GM18498 (cell line): ENCODE measurements at regions not wholly inside any gene's neighbourhood (a gene's known extent, or its start where the extent isn't known, plus 50 kb on each side); places are given as distances from the start of the nearest gene placed in this dataset.

Source experiments
- ATAC-seq: cut with Tn5 transposase; IDR thresholded peaks from one replicate; pipeline ENCODE4 v1.9.1; 2021; ENCODE audit warnings: mild to moderate bottlenecking, moderate library complexity; ENCODE audit not compliant: unreplicated experiment

DNA sequence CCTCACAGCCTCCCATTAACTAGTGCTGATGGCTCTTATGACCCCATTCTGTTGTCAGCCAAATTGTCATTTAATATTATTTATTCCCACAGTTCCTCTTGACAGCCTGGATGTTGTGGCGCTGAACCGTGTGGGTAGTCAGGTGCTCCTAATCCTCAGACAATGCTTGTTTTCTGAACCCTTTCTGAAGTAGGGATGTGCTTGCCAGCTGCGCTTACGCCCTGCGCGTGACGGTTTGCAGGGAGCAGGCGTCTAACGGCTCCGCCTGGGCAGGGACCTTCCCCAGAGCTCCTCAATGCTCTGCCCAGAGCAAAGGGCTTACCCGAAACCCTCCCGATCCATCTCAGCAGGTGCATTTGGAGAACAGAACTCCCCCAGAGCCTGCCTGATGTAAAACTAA lies 358.2 kb upstream of the MYT1L start:
- no peak for ATAC-seq

DNA sequence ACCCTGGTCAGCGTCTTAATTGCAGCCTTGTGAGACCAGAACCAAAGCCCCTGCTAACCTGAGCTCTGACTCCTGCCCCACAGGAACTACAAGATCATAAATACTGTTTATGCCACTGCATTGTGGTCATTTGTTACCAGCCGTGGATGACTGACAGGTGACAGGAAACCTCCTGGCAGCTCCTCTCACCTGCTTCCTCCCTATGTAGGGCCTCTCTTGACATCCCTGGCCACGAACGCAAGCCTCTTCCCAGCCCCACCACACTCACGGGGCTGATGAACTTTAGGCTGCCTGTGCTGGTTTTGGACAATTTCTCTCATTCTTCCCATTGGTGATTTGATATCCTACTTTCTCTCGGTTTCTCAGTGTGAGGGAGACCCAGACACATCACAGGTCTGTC lies 357.2 kb upstream of the MYT1L start:
- no peak for ATAC-seq

DNA sequence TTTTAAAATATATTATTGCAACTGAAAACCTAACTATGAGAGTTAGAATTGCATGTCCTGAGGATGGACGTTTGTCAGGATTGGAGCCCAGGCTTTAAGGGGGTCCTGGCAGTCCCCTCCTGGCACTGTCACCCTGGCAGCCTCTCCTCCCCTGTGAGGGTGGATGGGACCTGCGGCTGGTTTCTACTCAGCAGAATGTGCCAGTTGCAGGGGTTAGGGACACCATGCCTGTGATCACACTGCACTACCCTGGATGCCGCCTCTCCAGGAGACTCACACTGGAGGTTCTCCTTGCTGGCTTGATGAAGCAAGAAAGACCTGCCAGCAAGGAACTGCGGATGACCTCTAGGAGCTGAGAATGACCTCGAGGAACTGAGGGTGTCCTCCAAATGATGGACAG lies 356.7 kb upstream of the MYT1L start:
- ATAC-seq = no peak

DNA sequence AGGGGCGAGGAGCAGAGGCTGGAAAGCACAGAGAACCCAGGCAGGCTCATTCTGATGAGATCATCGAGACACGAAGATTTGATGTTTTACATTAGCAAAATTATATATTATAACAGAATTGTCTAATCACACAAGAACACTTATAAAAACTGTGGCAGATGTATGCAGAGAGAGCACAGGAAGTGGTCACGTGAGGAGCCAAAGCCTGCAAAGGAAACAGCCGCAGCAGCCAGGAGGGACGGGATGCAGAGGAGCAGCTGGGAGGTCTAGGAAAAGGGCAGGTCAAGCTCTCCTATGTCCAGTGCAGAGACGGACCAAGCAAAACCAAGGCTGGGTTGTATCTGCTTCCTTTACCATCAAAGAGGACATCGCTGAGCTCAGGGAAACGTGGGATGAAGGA lies 355.1 kb upstream of the MYT1L start:
- no peak for ATAC-seq

DNA sequence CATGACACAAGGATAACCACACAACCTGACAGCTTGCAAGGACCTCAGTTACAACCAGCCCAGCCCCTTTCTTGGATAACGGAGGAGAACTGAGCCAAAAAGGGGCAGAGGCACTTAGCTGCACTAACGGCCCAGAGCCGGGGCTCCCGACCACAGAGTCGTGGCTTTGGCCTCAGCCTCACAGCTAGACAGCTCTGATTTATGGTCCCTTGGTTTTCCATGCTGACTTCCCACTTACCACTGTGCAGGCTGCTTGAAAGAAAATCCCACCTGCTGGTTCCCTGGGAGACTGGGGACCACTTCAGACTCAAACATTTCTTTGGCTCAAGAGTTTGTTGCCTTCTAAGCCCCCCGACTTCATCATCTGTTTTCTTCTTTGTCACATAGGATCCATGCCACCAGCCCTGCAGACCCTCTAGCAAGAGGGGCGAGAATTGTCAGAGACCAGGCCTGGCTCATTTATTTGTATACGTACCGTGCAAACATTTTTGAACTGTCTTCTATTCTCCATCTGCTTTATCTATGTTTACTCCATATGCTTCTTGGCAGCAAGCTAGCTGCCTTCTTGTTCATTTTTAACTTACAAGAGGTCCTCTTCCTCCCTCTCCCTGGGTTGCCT lies 352.6 kb upstream of the MYT1L start:
- no peak for ATAC-seq

DNA sequence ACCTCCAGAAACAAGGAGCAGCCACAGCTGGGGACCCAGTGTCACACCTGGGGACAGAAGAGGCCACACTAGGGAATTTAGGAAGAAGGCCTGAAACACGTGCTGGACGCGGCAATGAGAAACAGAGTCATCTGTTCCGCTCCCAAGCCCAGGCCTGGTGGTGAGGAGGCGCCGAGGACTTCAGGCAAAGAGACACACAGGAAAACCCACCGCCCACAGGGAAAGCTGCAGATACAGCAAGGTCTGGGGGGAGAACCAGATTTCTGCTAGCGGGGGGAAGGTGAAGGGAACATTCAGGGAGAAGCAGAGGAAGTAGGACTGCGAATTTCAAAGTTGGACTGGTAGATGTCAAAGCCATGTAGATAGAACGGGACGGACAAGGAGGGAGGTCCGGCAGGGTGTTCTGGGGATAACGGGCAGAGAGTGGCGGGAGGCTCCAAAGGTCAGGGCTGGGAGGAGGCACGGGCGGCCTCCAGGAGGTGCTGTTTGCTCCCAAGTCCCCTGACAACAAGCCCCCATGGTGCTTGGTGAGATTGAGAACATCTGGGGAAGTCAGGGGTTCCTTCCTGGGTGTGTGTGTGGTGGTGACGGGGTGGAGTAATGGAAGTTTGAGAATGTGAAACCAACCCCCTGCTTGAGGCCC lies 351.7 kb upstream of the MYT1L start:
- ATAC-seq = no peak

DNA sequence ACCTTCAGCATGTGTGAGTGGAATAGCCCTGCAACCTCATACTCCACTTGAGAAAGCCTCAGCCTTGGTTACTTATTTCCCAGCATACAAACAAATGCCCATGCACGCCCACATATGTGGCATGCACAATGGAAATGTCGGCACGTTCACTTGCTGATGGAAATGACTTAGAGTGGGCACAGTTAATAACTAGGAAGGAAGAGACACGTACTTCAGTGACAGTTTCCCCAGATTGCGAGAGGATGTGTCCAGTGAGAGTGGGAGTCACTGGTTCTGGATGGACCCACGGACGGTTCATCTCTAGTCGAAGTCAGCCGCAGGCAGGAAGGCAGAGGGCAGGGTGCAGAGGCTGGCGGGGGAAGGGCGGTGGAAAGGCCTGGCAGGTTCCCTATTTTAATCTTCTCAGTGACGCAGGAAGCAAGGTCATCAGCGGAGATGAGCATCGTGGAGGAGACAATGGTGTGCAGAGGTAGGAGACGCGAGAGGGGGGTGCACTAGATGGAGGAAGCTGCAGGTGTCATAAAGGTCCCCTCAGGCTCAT lies 350.7 kb upstream of the MYT1L start:
- no peak for ATAC-seq

DNA sequence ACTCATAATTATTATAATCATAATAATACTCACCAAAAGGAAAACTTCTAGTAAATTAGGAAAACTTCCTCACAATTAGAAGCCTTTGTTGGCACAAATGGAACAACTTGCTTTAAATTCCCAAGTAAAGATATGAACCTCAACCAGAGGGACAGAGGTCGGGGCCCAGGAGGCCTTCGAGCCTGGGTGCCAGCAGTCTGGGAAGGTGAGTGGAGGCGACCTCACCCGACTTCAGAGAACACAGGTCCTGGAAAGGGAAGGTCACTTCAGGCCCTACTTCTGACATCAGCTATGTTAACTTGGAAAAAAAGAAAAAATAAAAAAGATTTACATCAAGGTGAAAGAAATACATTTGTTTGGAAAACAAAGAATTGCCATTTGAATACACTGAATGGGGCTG lies 350.0 kb upstream of the MYT1L start:
- no peak for ATAC-seq

DNA sequence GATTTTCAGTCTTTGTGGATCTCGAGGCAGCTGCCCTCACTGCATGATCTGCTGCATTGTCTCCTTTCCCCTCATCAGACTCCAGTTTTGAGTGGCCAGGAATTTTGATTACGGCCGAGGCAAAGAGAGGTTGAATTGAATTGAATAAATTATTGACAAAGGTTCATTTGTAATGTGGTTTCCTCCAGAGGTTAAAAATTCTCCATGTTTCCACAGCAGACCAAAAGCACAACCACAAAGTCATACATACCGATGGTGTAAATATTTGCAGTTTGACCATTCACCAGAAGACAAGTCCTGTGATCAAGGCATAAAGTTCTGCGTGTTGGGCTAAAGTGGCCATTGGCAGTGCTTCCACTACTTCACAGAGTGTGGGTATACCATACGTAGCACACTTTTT lies 343.8 kb upstream of the MYT1L start:
- no peak for ATAC-seq

DNA sequence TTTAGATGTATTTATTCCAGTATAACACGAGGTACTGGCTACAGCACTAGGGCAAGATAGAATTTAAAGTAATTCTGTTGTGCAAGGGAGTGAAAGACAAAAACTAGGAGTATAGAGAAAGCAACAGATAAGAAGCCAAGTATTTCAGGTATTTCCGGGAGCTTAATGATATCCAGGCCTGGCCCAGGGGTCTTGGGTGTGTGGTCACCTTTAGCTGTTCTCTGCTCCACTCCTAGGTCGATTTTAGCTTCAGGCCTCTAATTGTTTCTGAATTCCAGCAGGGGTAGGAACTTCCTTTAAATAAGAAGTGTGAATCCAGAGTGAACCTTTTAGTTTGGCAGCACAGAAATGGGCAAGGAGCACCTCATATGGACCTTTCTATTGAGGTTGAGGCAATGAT lies 342.3 kb upstream of the MYT1L start:
- no peak for ATAC-seq

DNA sequence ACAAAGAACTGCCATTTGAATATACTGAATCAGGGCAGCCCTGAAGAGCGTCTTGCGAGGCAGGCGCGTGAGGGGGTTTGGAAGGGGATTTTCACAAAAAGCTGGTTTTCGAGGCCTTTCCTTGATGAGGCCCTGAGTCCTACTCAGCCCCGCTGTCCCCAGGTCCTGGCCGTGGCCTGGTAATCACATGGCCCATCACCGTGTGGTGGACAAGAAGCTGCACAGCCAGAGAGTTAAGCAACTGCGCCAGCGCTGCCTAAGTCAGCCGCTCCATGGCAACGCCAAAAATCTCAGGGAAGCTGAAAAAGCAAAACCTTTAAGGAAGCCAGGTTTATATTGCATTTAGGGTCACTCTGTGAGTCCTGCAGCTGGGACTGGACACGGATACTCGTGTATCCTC lies 341.2 kb upstream of the MYT1L start:
- ATAC-seq = no peak

DNA sequence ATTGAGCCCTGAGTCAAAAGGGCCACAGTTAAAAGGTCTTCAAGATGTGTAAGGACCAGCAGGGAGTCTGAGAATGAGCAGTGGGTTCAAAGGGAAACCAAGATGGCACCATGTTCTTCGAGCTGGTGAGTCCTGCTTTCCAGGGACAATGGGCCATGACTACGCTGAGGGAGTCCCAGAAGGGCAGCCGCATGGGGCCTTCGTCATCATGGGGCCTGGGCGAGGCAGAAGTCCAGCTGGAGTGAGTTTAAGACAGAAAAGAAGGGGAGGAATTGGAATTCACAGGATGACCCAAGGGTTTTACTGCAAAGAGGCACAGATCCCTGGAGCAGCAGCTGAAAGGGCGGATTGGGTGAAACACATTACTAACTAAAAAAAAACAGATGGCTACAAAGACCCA lies 340.8 kb upstream of the MYT1L start:
- ATAC-seq = no peak

DNA sequence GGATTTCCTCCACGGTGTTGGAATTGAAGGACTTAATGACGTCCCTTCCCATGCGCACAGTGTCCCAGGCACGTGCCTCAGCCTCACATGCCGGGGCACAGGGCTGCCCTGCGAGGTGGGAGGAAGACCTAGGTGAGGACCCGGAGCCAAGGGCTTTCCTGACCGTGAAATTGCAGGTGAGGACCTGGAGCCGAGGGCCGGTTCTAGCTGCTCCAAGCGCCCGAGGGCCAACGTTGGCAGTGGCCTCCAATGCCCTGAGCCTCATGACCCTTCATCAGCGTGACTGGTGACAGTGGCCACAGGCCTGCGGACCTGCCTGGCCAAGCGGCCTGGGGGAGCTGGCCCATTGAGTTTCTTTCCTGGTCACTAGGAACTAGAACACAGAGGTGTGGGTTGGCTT lies 338.2 kb upstream of the MYT1L start:
- no peak for ATAC-seq

DNA sequence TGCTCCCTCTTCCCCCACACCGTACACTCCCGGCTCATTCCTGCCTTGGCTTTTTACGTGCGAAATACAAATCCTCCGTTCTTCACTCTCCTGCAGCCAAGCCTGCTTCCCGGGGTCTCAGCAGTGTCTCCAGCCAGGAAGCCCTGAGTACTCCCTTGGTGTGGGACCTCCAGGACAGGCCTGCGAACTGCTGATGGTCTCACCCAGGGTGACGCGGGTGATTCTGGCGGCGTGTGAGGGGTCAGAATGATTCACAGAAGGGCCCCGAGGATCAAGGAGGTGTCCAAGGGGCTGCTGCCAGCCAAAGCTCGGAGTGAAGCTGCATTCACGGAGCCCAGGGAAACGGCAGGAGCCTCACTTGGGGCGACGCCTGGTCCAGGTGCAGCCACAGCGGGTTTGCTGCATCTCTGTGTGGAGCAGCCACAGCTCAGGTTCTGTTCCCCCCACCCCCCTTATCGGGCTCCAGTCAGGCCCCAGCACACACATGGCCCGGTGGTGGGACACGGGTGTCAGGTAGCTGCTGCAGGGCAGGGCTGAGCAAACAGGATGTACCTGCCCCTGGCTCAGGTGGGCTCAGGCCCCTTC lies 337.7 kb upstream of the MYT1L start:
- no peak for ATAC-seq

DNA sequence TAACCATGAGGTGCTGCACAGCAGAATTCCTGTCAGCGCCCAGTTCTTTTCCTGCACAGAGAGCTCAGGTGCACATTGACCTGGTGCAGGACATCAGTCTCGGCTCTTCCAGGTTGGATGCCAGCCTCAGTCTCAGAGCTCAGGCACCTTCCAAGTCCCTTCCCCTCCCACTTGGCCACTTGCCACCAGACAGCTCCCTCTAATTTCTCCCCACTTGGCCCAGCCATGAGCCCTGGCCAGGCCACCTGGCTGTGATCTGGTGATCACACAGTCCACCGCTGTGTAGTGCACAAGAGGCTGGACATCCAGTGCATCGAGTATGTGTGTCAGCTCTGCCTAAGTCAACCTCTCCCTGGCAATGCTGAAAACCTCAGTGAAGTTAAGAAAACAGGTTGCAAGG lies 336.6 kb upstream of the MYT1L start:
- ATAC-seq = no peak

DNA sequence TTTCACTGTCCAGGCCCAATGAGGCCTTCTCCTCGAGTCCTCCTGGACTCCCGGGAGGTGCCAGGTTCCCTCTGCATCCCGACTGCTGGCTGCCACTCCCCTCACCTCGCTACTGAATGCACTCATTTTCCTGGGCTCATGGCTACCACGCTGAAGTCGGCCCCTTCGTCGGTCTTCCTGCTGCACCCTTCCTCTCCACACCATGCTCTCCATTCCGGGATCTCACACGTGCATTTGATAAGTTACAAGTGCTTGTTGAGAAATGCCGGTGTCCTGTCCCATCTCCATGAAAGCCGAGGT lies 334.7 kb upstream of the MYT1L start:
- no peak for ATAC-seq

DNA sequence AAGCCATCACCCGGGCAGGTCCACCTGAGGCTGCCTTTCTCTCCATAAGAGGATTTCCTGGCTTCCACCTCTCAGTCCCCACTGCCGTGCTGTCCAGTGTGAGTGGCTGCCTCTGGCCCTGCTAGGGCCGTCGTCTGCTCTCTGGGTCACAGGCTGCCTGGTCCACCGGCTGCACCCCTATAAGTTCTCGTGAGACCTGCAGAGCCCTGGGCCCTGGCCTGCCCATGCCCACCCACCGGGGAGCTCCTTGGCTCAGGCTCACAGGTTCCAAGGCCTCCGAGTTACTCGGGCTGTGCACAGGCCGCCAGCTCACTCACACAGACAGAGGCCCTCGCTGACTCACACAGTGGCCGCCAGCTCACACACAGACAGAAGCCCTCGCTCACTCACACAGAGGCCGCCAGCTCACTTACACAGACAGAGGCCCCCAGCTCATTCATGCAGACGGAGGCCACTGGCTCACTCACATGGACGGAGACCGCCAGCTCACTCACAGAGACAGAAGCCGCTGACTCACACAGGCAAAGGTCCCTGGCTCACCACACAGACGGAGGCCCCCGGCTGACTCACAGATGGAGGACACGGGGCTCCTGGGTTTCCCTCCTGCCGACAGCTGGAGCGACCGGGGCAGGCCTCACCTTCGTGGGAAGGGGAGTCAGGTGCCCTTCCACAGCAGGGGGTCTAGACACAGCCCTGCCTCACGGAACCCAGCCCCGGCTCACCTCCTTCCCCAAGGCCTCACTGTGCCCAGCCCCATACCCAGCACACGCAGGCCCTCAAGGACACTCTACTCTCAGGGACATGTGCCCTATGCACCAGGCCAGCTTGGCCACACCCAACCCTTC lies 334.1 kb upstream of the MYT1L start:
- no peak for ATAC-seq

DNA sequence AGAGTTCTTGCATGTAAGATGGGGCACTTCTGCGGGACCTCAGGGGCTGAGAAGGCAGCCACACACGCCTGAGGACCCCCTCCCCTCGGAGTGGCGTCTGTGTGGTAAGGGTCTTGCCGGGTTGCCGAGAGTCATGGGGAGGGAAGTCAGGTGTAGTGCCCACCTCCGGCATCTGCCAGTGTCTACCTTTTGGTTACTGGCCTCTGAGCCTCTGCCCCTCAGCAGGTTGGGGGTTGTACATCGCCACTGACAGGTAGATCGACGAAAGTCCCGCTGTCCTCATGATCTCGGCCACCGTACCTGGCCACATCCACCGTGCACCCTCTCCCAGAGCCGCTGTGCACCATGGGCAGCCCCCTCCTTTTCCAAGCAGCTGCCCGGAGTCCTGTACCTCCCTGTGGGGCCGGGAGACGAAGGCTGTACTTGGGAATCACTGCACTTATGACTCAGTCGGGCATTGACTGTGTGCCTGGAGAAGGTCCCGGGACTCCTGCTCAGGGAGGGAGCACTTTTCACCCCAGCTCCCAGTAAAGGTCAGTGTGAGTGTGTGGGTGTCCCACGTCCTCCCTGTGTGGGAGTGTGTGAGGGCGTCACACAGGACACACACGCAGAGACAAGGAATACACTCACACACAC lies 332.4 kb upstream of the MYT1L start:
- ATAC-seq = no peak

DNA sequence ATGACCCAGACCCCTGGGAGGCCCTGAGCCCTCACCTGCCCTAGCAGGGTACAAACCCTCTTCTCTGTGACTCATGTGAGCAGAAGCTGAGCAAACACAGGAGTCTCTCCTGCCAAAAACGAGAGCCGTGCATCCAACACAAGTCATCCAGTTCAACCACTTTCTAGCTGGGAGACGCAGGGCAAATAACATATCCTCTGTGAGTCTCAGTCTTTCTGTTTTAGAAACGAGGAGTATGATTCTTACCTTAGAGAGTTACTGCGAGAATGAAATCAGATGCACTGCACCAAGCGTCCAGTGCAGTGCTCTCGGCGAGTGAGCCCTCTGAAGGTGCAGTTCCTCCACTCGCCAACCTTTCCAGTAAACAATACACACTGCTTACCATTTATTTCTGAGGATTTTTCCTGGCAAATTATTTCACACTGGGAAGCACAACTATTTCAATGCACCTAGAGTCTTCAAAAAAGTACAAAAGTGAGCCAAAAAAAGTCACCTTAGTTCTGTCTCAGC lies 331.8 kb upstream of the MYT1L start:
- no peak for ATAC-seq

DNA sequence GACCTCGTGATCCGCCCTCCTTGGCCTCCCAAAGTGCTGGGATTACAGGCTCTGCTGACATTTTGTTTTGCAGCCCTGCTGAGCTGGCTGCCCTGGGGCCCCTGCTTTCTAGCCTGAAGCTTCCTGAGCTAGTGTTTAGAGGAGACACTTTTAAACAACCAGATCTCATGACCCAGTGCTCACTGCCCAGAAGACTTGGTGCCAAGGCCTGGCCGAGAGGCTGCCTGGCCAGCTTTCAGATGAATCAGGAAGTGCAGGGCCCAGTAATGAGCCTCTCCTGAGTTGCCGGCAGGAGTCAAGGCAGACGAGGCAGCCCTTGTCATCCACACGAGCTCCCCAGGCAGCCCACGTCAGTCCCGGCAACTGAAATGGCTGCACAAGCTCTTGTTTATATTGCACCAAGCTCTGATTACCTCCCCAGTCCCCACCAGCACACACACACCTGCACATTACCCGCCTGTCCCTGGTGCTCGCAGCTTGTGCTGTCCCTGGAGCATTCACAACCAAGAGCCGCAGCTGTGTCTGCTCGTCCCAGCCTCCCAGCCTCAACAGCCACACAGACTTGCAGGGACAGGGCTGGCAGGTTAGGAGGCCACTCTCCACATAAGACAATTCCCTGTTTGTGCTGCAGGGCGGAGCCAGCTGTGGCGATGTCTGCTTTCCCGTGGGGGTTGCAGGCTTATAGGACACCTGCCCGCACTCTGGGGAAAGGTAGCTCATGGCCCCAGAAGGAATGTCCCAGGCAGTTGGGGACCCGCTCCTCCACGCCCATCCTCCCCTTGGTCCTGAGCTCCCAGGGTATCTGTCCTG lies 331.2 kb upstream of the MYT1L start:
- no peak for ATAC-seq
